DOHH2 (cell line): ENCODE measurements at regions not wholly inside any gene's neighbourhood (a gene's known extent, or its start where the extent isn't known, plus 50 kb on each side); places are given as distances from the start of the nearest gene placed in this dataset.

Experiments used
- H3F3A ChIP-seq: fragments of 200-600 bp; sonication (generic), shearing (Covaris generic); 2 replicates; pipeline ENCODE4 v1.6.0; 2016; ENCODE audit warnings: antibody characterized with exemption, mild to moderate bottlenecking; ENCODE audit not compliant: control insufficient read depth, insufficient read depth
- H3K27ac ChIP-seq: fragments of 200-600 bp; sonication (generic); 2 replicates; pipeline ENCODE4 v1.5.1; 2014; ENCODE audit warnings: low read depth, mild to moderate bottlenecking, low read length, moderate library complexity
- H3K27me3 ChIP-seq: fragments of 200-600 bp; sonication (generic); 2 replicates; pipeline ENCODE4 v1.6.1; 2014; ENCODE audit warnings: mild to moderate bottlenecking, low read length, mixed read lengths; ENCODE audit not compliant: control insufficient read depth
- H3K36me3 ChIP-seq: fragments of 200-600 bp; sonication (generic); 2 replicates; pipeline ENCODE4 v1.6.1; 2014; ENCODE audit warnings: mild to moderate bottlenecking, low read length, moderate library complexity, mixed read lengths; ENCODE audit not compliant: control insufficient read depth
- H3K4me1 ChIP-seq: fragments of 200-600 bp; sonication (generic); 2 replicates; pipeline ENCODE4 v1.6.1; 2014; ENCODE audit warnings: mild to moderate bottlenecking, low read length, mixed read lengths; ENCODE audit not compliant: control insufficient read depth
- H3K4me2 ChIP-seq: fragments of 200-600 bp; sonication (generic); 2 replicates; pipeline ENCODE4 v1.6.0; 2014; ENCODE audit warnings: mild to moderate bottlenecking, low read length, moderate library complexity
- H3K4me3 ChIP-seq: fragments of 200-600 bp; sonication (generic); 2 replicates; pipeline ENCODE4 v1.5.1; 2014; ENCODE audit warnings: mild to moderate bottlenecking, low read length, mixed read lengths
- H3K79me2 ChIP-seq: fragments of 200-600 bp; sonication (generic); 2 replicates; pipeline ENCODE4 v1.6.1; 2014; ENCODE audit warnings: mild to moderate bottlenecking, low read length, mixed read lengths; ENCODE audit not compliant: control insufficient read depth
- H3K9me2 ChIP-seq: fragments of 200-600 bp; sonication (generic); replicated peaks from 2 replicates; pipeline ENCODE4 v1.6.1; 2014; ENCODE audit warnings: mild to moderate bottlenecking, low read length, mixed read lengths; ENCODE audit not compliant: control insufficient read depth
- H3K9me3 ChIP-seq: fragments of 200-600 bp; sonication (generic); 2 replicates; pipeline ENCODE4 v1.6.1; 2014; ENCODE audit warnings: antibody characterized with exemption, low read length, mixed read lengths; ENCODE audit not compliant: control insufficient read depth, insufficient read depth
- H4K20me1 ChIP-seq: fragments of 200-600 bp; sonication (generic); 2 replicates; pipeline ENCODE4 v1.6.0; 2014; ENCODE audit warnings: low read depth, mild to moderate bottlenecking, antibody characterized with exemption, low read length, moderate library complexity; ENCODE audit not compliant: control insufficient read depth, insufficient read depth
- EZH2phosphoT487 ChIP-seq: fragments of 200-600 bp; sonication (generic); IDR thresholded peaks from 2 replicates; pipeline ENCODE4 v1.6.1; 2017; ENCODE audit warnings: borderline replicate concordance, mild to moderate bottlenecking, antibody characterized with exemption, low read length, moderate library complexity, mixed read lengths
- TF ChIP-seq, protein P1 (sequence below): fragments of 200-600 bp; sonication (generic); IDR thresholded peaks from one replicate; pipeline ENCODE4 v1.5.1; 2014; ENCODE audit warnings: antibody characterized with exemption, mild to moderate bottlenecking, low read depth, low read length; ENCODE audit not compliant: poor library complexity, severe bottlenecking

DNA sequence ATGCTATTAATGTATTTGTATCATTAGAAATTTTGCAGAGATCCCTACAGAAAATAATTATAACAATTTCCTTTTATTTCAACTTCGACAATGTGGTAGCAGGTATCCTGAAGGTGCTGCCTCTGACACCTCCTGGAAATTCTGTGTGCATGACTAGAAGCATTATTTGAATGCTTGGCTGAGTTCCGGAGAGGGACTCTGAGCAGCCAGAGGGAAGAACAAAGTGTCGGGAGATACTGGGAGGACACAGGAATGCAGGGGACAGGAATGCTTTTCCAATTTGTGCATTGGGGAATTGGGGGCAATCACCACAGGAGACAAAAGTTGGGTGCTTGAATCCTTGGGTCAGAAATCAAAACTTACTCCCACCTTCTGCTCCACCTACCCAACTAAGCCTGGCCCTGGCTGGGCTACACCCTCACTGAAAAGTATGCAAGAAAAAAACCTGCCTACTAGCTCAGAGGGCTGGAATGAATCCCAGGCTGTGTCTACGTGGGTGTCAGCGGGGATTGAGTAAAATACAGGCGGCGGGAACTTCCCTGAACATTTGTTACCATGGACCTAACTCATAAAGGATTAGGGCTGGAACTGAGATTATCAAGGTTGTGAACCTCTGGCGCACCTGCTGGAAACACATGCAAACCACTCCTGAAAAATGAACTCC is 299.3 kb downstream of the SOX11 start:
- H3K27ac ChIP-seq, result no peak overlapping the region
- H3K36me3 ChIP-seq, result no peaks in the 10 kb centered on the region
- no peaks in the 10 kb centered on the region for H3K9me2 ChIP-seq
- H3K79me2 ChIP-seq, result no peaks in the 10 kb centered on the region
- no peaks in the 10 kb centered on the region for H3F3A ChIP-seq
- H3K4me3 ChIP-seq, result no peak overlapping the region
- no peaks in the 10 kb centered on the region for H4K20me1 ChIP-seq
- H3K27me3 ChIP-seq, result no peaks in the 10 kb centered on the region
- no peak overlapping the region for H3K4me2 ChIP-seq
- H3K4me1 ChIP-seq, result no peaks in the 10 kb centered on the region
- TF ChIP-seq, protein P1, sequence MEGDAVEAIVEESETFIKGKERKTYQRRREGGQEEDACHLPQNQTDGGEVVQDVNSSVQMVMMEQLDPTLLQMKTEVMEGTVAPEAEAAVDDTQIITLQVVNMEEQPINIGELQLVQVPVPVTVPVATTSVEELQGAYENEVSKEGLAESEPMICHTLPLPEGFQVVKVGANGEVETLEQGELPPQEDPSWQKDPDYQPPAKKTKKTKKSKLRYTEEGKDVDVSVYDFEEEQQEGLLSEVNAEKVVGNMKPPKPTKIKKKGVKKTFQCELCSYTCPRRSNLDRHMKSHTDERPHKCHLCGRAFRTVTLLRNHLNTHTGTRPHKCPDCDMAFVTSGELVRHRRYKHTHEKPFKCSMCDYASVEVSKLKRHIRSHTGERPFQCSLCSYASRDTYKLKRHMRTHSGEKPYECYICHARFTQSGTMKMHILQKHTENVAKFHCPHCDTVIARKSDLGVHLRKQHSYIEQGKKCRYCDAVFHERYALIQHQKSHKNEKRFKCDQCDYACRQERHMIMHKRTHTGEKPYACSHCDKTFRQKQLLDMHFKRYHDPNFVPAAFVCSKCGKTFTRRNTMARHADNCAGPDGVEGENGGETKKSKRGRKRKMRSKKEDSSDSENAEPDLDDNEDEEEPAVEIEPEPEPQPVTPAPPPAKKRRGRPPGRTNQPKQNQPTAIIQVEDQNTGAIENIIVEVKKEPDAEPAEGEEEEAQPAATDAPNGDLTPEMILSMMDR, result no peak
- TF ChIP-seq EZH2phosphoT487, result no peak
- no peaks in the 10 kb centered on the region for H3K9me3 ChIP-seq

DNA sequence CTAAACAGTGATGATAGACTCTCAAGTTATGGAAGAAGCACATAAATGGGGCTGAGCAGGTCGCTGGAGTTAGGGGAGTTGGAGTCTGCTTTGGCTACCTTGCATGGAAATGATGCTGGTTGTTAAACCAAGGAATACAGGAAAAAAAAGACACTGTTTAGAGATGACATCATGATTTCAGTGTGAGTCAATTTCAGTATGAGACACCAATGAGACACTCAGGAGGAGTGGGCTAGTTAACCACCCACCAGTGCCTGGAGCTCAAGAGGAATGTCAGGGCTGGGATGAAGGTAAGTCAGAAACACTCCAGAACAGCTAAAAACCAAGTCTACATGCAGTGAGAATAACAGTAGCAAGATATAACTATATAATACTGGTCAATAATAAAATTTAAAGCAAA is 303.6 kb downstream of the SOX11 start:
- no peaks in the 10 kb centered on the region for H3K9me3 ChIP-seq
- no peak overlapping the region for H3K4me3 ChIP-seq

DNA sequence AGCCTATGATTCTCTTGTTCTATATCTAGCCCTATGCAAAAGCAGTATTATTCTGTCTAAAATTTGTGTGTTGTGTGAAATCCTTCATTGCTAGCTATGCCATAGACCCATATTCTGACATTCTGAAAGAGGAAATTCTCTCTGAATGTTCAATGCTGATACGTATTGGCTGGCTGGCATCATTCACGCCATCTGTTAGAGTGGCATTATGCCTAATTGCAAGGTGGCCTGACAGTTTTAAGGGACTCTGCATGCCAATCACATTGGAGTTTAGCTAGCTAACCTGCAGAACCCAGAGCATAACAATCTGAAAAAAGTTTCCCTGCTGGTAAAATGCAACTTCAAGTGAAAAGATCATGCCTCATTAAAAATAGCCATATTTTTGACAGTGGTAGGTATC is 316.0 kb downstream of the SOX11 start:
- no peaks in the 10 kb centered on the region for H3K4me1 ChIP-seq
- H3K27ac ChIP-seq, result no peak overlapping the region
- H3K9me2 ChIP-seq, result no peaks in the 10 kb centered on the region
- H3F3A ChIP-seq, result no peaks in the 10 kb centered on the region
- H3K4me3 ChIP-seq, result no peak overlapping the region
- H3K36me3 ChIP-seq, result no peaks in the 10 kb centered on the region
- TF ChIP-seq, protein P1, result no peak
- no peak for TF ChIP-seq EZH2phosphoT487
- H3K79me2 ChIP-seq, result no peaks in the 10 kb centered on the region
- no peaks in the 10 kb centered on the region for H4K20me1 ChIP-seq
- no peaks in the 10 kb centered on the region for H3K27me3 ChIP-seq
- H3K9me3 ChIP-seq, result no peaks in the 10 kb centered on the region
- no peak overlapping the region for H3K4me2 ChIP-seq

More for the DNA sequence above, 303.6 kb downstream of the SOX11 start:
- H3F3A ChIP-seq, result no peaks in the 10 kb centered on the region
- no peak overlapping the region for H3K27ac ChIP-seq
- H3K79me2 ChIP-seq, result no peaks in the 10 kb centered on the region
- H4K20me1 ChIP-seq, result no peaks in the 10 kb centered on the region
- TF ChIP-seq EZH2phosphoT487, result no peak
- TF ChIP-seq, protein P1, result no peak
- H3K9me2 ChIP-seq, result no peaks in the 10 kb centered on the region
- H3K36me3 ChIP-seq, result no peaks in the 10 kb centered on the region
- no peaks in the 10 kb centered on the region for H3K4me1 ChIP-seq
- no peak overlapping the region for H3K4me2 ChIP-seq
- H3K27me3 ChIP-seq, result no peaks in the 10 kb centered on the region
